ENCODE measurements at regions not wholly inside any gene's neighbourhood (a gene's known extent, or its start where the extent isn't known, plus 50 kb on each side); places are given as distances from the start of the nearest gene placed in this dataset.

GRCh38 chr12:42812871-42813270, 223.3 kb upstream of the PRICKLE1 start:
- Histone ChIP-seq H3K9me3 (ENCODE audit: insufficient read depth, low read depth, low read length) (no peaks in the 10 kb centered on the region), H3K9ac (ENCODE audit: low read depth, low read length, poor library complexity, severe bottlenecking) (no peak overlapping the region), H3K27me3 (ENCODE audit: insufficient read depth, low read length, poor library complexity, severe bottlenecking) (no peaks in the 10 kb centered on the region), H3K79me2 (ENCODE audit: insufficient read depth, low read length) (no peaks in the 10 kb centered on the region), H3K4me2 (ENCODE audit: low read depth, low read length, poor library complexity, severe bottlenecking) (no peak overlapping the region), H3K4me3 (ENCODE audit: low read length, poor library complexity, severe bottlenecking) (no peak overlapping the region), H3F3A (ENCODE audit: low read depth) (no peaks in the 10 kb centered on the region), H3K4me1 (ENCODE audit: insufficient read depth, low read length, poor library complexity, severe bottlenecking) (no peaks in the 10 kb centered on the region), H4K20me1 (ENCODE audit: insufficient read depth, low read length, poor library complexity, severe bottlenecking) (no peaks in the 10 kb centered on the region), H3K9me2 (replicated peaks; ENCODE audit: low read depth, low read length) (no peaks in the 10 kb centered on the region), H3K36me3 (ENCODE audit: insufficient read depth, low read length) (no peaks in the 10 kb centered on the region), H2AFZ (ENCODE audit: low read length) (no peak overlapping the region)
- TF ChIP-seq EZH2phosphoT487 (IDR thresholded peaks at IDR 0.05; ENCODE audit: borderline replicate concordance), result no peak

DNA sequence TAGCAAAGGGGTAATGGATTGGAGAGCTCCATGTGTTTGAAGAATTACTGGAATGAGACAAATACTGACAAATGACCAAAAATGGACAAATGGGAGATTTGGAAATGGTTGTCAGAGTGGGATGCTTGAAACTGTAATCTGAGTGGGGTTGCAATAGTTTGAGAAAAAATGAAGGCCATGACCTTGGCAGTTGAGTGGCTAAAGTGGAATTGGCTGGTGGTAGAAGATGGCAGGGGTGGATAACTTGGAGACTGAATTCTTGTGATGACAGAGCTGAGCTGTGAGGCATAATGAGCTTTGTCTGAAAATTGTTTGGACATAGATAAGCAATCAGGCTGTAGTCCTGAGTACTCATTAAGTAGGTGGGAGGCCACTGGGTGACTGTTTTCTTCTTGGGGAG, 222.5 kb upstream of the PRICKLE1 start:
- H3K36me3 ChIP-seq (ENCODE audit: insufficient read depth, low read length), result no peaks in the 10 kb centered on the region
- no peaks in the 10 kb centered on the region for H3K4me1 ChIP-seq (ENCODE audit: insufficient read depth, low read length, poor library complexity, severe bottlenecking)
- no peaks in the 10 kb centered on the region for H3K9me2 ChIP-seq (replicated peaks; ENCODE audit: low read depth, low read length)
- no peak overlapping the region for H3K9ac ChIP-seq (ENCODE audit: low read depth, low read length, poor library complexity, severe bottlenecking)
- no peaks in the 10 kb centered on the region for H3F3A ChIP-seq (ENCODE audit: low read depth)
- H3K4me3 ChIP-seq (ENCODE audit: low read length, poor library complexity, severe bottlenecking), result no peak overlapping the region
- no peaks in the 10 kb centered on the region for H3K27me3 ChIP-seq (ENCODE audit: insufficient read depth, low read length, poor library complexity, severe bottlenecking)
- no peak for TF ChIP-seq EZH2phosphoT487 (IDR thresholded peaks at IDR 0.05; ENCODE audit: borderline replicate concordance)
- TF ChIP-seq CTCF (conservative IDR thresholded peaks at IDR 0.05; ENCODE audit: low read length), result no peak
- no peak overlapping the region for H3K4me2 ChIP-seq (ENCODE audit: low read depth, low read length, poor library complexity, severe bottlenecking)
- H3K79me2 ChIP-seq (ENCODE audit: insufficient read depth, low read length), result no peaks in the 10 kb centered on the region
- no peaks in the 10 kb centered on the region for H4K20me1 ChIP-seq (ENCODE audit: insufficient read depth, low read length, poor library complexity, severe bottlenecking)
- H3K9me3 ChIP-seq (ENCODE audit: insufficient read depth, low read depth, low read length), result no peaks in the 10 kb centered on the region
- H2AFZ ChIP-seq (ENCODE audit: low read length), result no peak overlapping the region

GRCh38 chr12:42810006-42810405, 220.5 kb upstream of the PRICKLE1 start:
- no peak overlapping the region for H3K9ac ChIP-seq (ENCODE audit: low read depth, low read length, poor library complexity, severe bottlenecking)
- H3K4me1 ChIP-seq (ENCODE audit: insufficient read depth, low read length, poor library complexity, severe bottlenecking), result no peaks in the 10 kb centered on the region
- no peak overlapping the region for H3K4me2 ChIP-seq (ENCODE audit: low read depth, low read length, poor library complexity, severe bottlenecking)
- H4K20me1 ChIP-seq (ENCODE audit: insufficient read depth, low read length, poor library complexity, severe bottlenecking), result no peaks in the 10 kb centered on the region
- H3F3A ChIP-seq (ENCODE audit: low read depth), result no peaks in the 10 kb centered on the region
- no peaks in the 10 kb centered on the region for H3K27me3 ChIP-seq (ENCODE audit: insufficient read depth, low read length, poor library complexity, severe bottlenecking)
- no peaks in the 10 kb centered on the region for H3K79me2 ChIP-seq (ENCODE audit: insufficient read depth, low read length)
- no peaks in the 10 kb centered on the region for H3K9me3 ChIP-seq (ENCODE audit: insufficient read depth, low read depth, low read length)
- no peaks in the 10 kb centered on the region for H3K36me3 ChIP-seq (ENCODE audit: insufficient read depth, low read length)
- no peak overlapping the region for H2AFZ ChIP-seq (ENCODE audit: low read length)
- H3K4me3 ChIP-seq (ENCODE audit: low read length, poor library complexity, severe bottlenecking), result no peak overlapping the region
- TF ChIP-seq CTCF (conservative IDR thresholded peaks at IDR 0.05; ENCODE audit: low read length) (no peak), EZH2phosphoT487 (IDR thresholded peaks at IDR 0.05; ENCODE audit: borderline replicate concordance) (no peak)
- H3K9me2 ChIP-seq (replicated peaks; ENCODE audit: low read depth, low read length), result no peaks in the 10 kb centered on the region

DNA sequence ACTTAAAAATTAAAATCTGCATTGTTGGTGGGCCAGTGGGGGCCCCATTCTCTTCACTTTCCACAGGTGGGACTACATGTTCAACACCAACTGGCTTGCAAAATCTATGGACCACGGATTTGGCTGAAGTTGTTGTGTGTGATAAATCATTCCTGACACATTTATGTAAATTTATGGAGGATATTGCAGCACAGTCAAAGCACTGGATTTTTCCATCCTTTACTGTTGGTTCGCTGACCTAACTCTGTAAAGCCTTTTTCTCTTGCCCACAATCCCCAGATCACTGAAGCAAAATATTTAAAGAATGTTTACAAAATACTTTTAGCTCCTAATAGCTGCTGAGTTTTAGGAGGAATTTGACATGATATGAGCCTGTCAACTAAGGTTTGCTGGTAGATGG, 219.7 kb upstream of the PRICKLE1 start:
- no peak overlapping the region for H3K4me2 ChIP-seq (ENCODE audit: low read depth, low read length, poor library complexity, severe bottlenecking)
- H3K9ac ChIP-seq (ENCODE audit: low read depth, low read length, poor library complexity, severe bottlenecking), result no peak overlapping the region
- H3K79me2 ChIP-seq (ENCODE audit: insufficient read depth, low read length), result no peaks in the 10 kb centered on the region
- no peaks in the 10 kb centered on the region for H4K20me1 ChIP-seq (ENCODE audit: insufficient read depth, low read length, poor library complexity, severe bottlenecking)
- H3K9me2 ChIP-seq (replicated peaks; ENCODE audit: low read depth, low read length), result no peaks in the 10 kb centered on the region
- TF ChIP-seq EZH2phosphoT487 (IDR thresholded peaks at IDR 0.05; ENCODE audit: borderline replicate concordance) (no peak), CTCF (conservative IDR thresholded peaks at IDR 0.05; ENCODE audit: low read length) (no peak)
- no peaks in the 10 kb centered on the region for H3K4me1 ChIP-seq (ENCODE audit: insufficient read depth, low read length, poor library complexity, severe bottlenecking)
- no peaks in the 10 kb centered on the region for H3F3A ChIP-seq (ENCODE audit: low read depth)
- no peaks in the 10 kb centered on the region for H3K27me3 ChIP-seq (ENCODE audit: insufficient read depth, low read length, poor library complexity, severe bottlenecking)
- no peaks in the 10 kb centered on the region for H3K36me3 ChIP-seq (ENCODE audit: insufficient read depth, low read length)
- no peak overlapping the region for H3K4me3 ChIP-seq (ENCODE audit: low read length, poor library complexity, severe bottlenecking)
- no peak overlapping the region for H2AFZ ChIP-seq (ENCODE audit: low read length)
- H3K9me3 ChIP-seq (ENCODE audit: insufficient read depth, low read depth, low read length), result no peaks in the 10 kb centered on the region
